Colonic mucosa (tissue), 4 donors: ENCODE measurements at regions not wholly inside any gene's neighbourhood (a gene's known extent, or its start where the extent isn't known, plus 50 kb on each side); places are given as distances from the start of the nearest gene placed in this dataset.

Source experiments
- DNase-seq: peaks from one replicate; pipeline ENCODE4 v3.0.0-alpha.2; 2020
- H3K27ac ChIP-seq: fragments of 200-600 bp; one replicate; pipeline ENCODE4 v1.8.0; 2021
- H3K27me3 ChIP-seq: fragments of 200-600 bp; one replicate; pipeline ENCODE4 v1.8.0; 2021
- H3K36me3 ChIP-seq: fragments of 200-600 bp; one replicate; pipeline ENCODE4 v1.8.0; 2021
- H3K4me1 ChIP-seq: fragments of 200-600 bp; one replicate; pipeline ENCODE4 v1.8.0; 2021; ENCODE audit warnings: mild to moderate bottlenecking
- H3K4me3 ChIP-seq: fragments of 200-600 bp; one replicate; pipeline ENCODE4 v1.8.0; 2021
- H3K9ac ChIP-seq, 2 donors: one replicate each; pipeline ENCODE4 v1.7.0; 2013; ENCODE audit warnings: control low read depth in 2 of 2, low read depth in 2 of 2, low read length in 2 of 2
- H3K9me3 ChIP-seq: fragments of 200-600 bp; one replicate; pipeline ENCODE4 v1.8.0; 2021
- CTCF ChIP-seq: fragments of 200-600 bp; IDR thresholded peaks from one replicate; pipeline ENCODE4 v1.8.0; 2022; ENCODE audit warnings: antibody characterized with exemption, mild to moderate bottlenecking
- intact Hi-C: fragments of 100-400 bp; cut with DNase I; formaldehyde crosslinking; loops from one replicate; pipeline ENCODE4 v1.14.1; 2022
- donor health status: healthy.
- donor health status: DM: no; HTN: no; CAD: no.
- donor health status: DM: no; HTN: no; CAD: no.

DNA sequence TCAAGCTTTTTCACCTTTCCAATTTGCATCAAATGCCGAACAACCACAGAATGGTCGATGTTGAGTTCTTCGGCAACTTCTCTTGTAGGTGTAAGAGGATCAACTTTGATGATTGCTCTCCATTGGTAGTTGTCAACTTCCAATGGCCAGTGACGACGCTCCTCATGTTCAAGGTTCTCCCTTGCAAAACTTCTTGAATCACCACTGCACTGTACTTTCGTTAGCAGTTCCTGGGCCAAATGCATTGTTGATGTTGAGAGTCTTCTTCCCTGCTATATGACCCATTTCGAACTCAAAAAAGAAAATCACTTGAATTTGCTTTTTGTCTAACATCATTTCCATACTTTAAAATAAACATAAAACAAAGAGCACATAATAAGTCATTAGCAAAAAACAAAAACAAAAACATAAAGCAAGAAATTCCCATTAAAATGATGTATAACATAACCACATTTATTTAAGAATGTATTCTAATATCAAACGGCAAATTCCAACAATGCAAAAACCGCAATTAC lies 71.2 kb upstream of the AP4E1 start:
- Histone ChIP-seq H3K27ac (no peak overlapping the region), H3K36me3 (no peaks in the 10 kb centered on the region), H3K9ac (no peak overlapping the region), H3K4me1 (no peaks in the 10 kb centered on the region), H3K9me3 (no peaks in the 10 kb centered on the region), H3K27me3 (no peaks in the 10 kb centered on the region), H3K4me3 (no peak overlapping the region)
- intact Hi-C loops, result no loop called here
- DNase-seq, result no peak
- TF ChIP-seq CTCF, result no peak

- H3K9ac ChIP-seq, result no peak overlapping the region
- H3K27ac ChIP-seq, result no peak overlapping the region
- intact Hi-C loops, result no loop called here
- H3K4me3 ChIP-seq, result no peak overlapping the region
- no peaks in the 10 kb centered on the region for H3K4me1 ChIP-seq
- no peaks in the 10 kb centered on the region for H3K9me3 ChIP-seq
- no peak for DNase-seq
- no peak for TF ChIP-seq CTCF
- no peaks in the 10 kb centered on the region for H3K27me3 ChIP-seq
- no peaks in the 10 kb centered on the region for H3K36me3 ChIP-seq
Observed at GRCh38 chr15:50830477-50831354, 65.2 kb upstream of the SPPL2A start.

DNA sequence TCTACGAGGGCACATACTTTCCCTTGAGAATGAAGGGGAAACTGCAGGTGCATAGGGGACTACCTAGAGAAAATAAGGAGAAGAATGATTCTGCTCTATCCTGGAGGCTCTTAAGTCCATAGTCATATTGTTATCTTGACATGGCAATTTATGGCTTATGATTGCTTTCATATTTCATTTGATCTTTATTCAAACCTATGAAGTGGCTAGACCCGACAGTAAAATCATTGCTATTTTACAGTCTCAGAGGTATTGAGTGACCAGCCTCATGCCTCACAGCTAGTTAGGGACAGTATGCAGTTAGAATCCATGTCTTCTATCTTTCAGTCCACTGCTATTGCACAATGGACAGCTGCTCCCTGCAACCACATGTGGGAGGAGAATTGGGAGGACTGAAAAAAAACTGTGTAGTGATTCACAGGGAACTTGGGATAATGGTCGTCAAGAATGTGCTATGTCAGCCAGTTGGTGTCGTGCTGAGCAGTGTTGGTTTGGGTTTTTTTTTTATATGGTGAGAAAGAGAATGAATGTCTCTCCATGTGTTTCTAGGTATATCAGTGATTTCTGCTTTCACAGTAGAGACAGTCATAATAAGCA lies 63.2 kb upstream of the SPPL2A start:
- no peaks in the 10 kb centered on the region for H3K27me3 ChIP-seq
- H3K4me3 ChIP-seq, result no peak overlapping the region
- intact Hi-C loops, result no loop called here
- no peak for TF ChIP-seq CTCF
- no peak for DNase-seq
- H3K9ac ChIP-seq, result no peak overlapping the region
- H3K27ac ChIP-seq, result no peak overlapping the region
- no peaks in the 10 kb centered on the region for H3K36me3 ChIP-seq
- no peaks in the 10 kb centered on the region for H3K4me1 ChIP-seq
- no peaks in the 10 kb centered on the region for H3K9me3 ChIP-seq

DNA sequence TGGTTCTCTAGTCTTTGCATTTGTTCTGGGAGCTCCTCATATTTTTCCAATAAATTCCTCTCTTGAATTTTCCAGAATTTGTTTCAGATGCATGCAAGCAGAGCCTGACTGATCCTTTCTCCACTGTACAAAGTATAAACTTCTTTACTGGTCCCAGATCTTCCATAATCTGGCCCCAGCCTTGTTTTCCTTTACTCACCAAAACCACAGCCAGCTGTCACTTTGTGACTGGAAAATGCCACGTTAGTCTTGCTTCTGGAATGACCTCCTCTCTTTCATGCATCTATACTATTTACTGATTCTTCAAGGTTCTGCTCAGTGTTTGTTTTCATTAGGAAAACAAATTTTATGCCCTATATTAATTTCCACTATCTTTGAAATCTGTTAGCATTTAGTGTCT lies 60.4 kb upstream of the SPPL2A start:
- H3K9ac ChIP-seq, result no peak overlapping the region
- DNase-seq, result no peak
- intact Hi-C loops, result no loop called here
- H3K4me3 ChIP-seq, result no peak overlapping the region
- H3K27me3 ChIP-seq, result no peaks in the 10 kb centered on the region
- H3K36me3 ChIP-seq, result no peaks in the 10 kb centered on the region
- H3K9me3 ChIP-seq, result no peaks in the 10 kb centered on the region
- H3K4me1 ChIP-seq, result no peaks in the 10 kb centered on the region
- no peak for TF ChIP-seq CTCF
- no peak overlapping the region for H3K27ac ChIP-seq

GRCh38 chr15:50824514-50824913 lies 59.0 kb upstream of the SPPL2A start:
- no peak for TF ChIP-seq CTCF
- H3K36me3 ChIP-seq, result no peaks in the 10 kb centered on the region
- H3K27me3 ChIP-seq, result no peaks in the 10 kb centered on the region
- H3K27ac ChIP-seq, result no peak overlapping the region
- H3K9ac ChIP-seq, result no peak overlapping the region
- no peak for DNase-seq
- no peaks in the 10 kb centered on the region for H3K4me1 ChIP-seq
- intact Hi-C loops, result no loop called here
- no peak overlapping the region for H3K4me3 ChIP-seq
- H3K9me3 ChIP-seq, result no peaks in the 10 kb centered on the region
